ENCODE measurements at regions not wholly inside any gene's neighbourhood (a gene's known extent, or its start where the extent isn't known, plus 50 kb on each side); places are given as distances from the start of the nearest gene placed in this dataset.

DNA sequence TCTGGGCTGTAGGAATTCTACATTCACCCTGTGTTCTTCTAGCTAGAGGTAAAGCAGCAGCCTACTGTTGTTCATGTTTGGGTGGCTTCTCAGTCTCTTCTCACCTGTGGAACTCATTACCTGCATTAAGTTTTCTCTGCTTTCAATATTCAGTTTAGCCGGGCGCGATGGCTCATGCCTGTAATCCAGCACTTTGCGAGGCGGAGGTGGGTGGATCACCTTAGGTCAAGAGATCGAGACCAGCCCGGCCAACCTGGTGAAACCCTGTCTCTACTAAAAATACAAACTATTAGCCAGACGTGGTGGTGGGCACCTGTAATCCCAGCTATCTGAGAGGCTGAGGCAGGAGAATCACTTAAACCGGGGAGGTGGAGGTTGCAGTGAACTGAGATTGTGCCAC is 139.8 kb upstream of the UBE2E3 start:
- no peak for TF ChIP-seq EZH2phosphoT487 (IDR thresholded peaks at IDR 0.05; ENCODE audit: borderline replicate concordance, low read length)
- no peak for TF ChIP-seq CTCF (conservative IDR thresholded peaks at IDR 0.05; ENCODE audit: low read depth, low read length)
- no peak for TF ChIP-seq EZH2 (IDR thresholded peaks at IDR 0.05; ENCODE audit: low read length, unreplicated experiment)
